Ishikawa (cell line): ENCODE measurements at regions not wholly inside any gene's neighbourhood (a gene's known extent, or its start where the extent isn't known, plus 50 kb on each side); places are given as distances from the start of the nearest gene placed in this dataset.

Experiments
- CEBPB ChIP-seq: IDR thresholded peaks from 2 replicates; pipeline ENCODE4 v1.6.1; 2012
- CREB1 ChIP-seq: IDR thresholded peaks from 2 replicates; pipeline ENCODE4 v1.6.1; 2012; ENCODE audit warnings: low read depth
- EGR1 ChIP-seq: IDR thresholded peaks from 2 replicates; pipeline ENCODE4 v1.6.1; 2012
- EP300 ChIP-seq: IDR thresholded peaks from 2 replicates; pipeline ENCODE4 v1.6.1; 2012; ENCODE audit warnings: borderline replicate concordance
- FOXM1 ChIP-seq: IDR thresholded peaks from 2 replicates; pipeline ENCODE4 v1.6.1; 2012; ENCODE audit warnings: low read depth, borderline replicate concordance
- MAX ChIP-seq: IDR thresholded peaks from 2 replicates; pipeline ENCODE4 v1.6.1; 2012
- NFIC ChIP-seq: IDR thresholded peaks from 2 replicates; pipeline ENCODE4 v1.6.1; 2012
- RAD21 ChIP-seq: IDR thresholded peaks from 2 replicates; pipeline ENCODE4 v1.6.1; 2012; ENCODE audit warnings: low read depth
- REST ChIP-seq: IDR thresholded peaks from 2 replicates; pipeline ENCODE4 v1.6.1; 2012; ENCODE audit warnings: low read depth, mild to moderate bottlenecking
- TAF1 ChIP-seq: IDR thresholded peaks from 2 replicates; pipeline ENCODE4 v1.6.1; 2012; ENCODE audit warnings: low read depth, mild to moderate bottlenecking
- TCF12 ChIP-seq: IDR thresholded peaks from 2 replicates; pipeline ENCODE4 v1.6.1; 2012; ENCODE audit warnings: low read depth
- TEAD4 ChIP-seq: IDR thresholded peaks from 2 replicates; pipeline ENCODE4 v1.6.1; 2012
- USF1 ChIP-seq: IDR thresholded peaks from 2 replicates; pipeline ENCODE4 v1.6.1; 2012
- YY1 ChIP-seq: IDR thresholded peaks from 2 replicates; pipeline ENCODE4 v1.6.1; 2012; ENCODE audit warnings: low read depth
- ZBTB7A ChIP-seq: IDR thresholded peaks from 2 replicates; pipeline ENCODE4 v1.6.1; 2012; ENCODE audit warnings: low read depth

- TF ChIP-seq TEAD4 (no peak), FOXM1 (no peak), NFIC (no peak), TAF1 (no peak), USF1 (no peak), CEBPB (no peak), ZBTB7A (no peak), EP300 (no peak), RAD21 (no peak), TCF12 (no peak), EGR1 (no peak), MAX (no peak), YY1 (no peak), CREB1 (no peak), REST (no peak)
Measured at GRCh38 chr1:206417774-206418614, 52.3 kb upstream of the IKBKE start.

- no peak for TF ChIP-seq EP300
- no peak for TF ChIP-seq CEBPB
- TF ChIP-seq YY1 = no peak
- TF ChIP-seq TCF12 = no peak
- TF ChIP-seq RAD21 = no peak
- TF ChIP-seq REST = no peak
- TF ChIP-seq TEAD4 = no peak
- TF ChIP-seq NFIC = no peak
- no peak for TF ChIP-seq USF1
- TF ChIP-seq MAX = no peak
- no peak for TF ChIP-seq ZBTB7A
- TF ChIP-seq TAF1 = no peak
- no peak for TF ChIP-seq FOXM1
- TF ChIP-seq CREB1 = no peak
- TF ChIP-seq EGR1 = no peak
Measured at GRCh38 chr1:206419250-206419649, 51.0 kb upstream of the IKBKE start.

GRCh38 chr1:206419783-206420182, 50.5 kb upstream of the IKBKE start:
- TF ChIP-seq RAD21 (no peak), TCF12 (no peak), TEAD4 (no peak), EP300 (no peak)

- no peak for TF ChIP-seq TAF1
- TF ChIP-seq MAX = no peak
- no peak for TF ChIP-seq YY1
- TF ChIP-seq FOXM1 = no peak
- TF ChIP-seq RAD21 = no peak
- no peak for TF ChIP-seq REST
- no peak for TF ChIP-seq TCF12
- no peak for TF ChIP-seq EGR1
- TF ChIP-seq CREB1 = no peak
- TF ChIP-seq EP300 = no peak
- TF ChIP-seq TEAD4 = no peak
Measured at GRCh38 chr1:206420471-206420870, 49.8 kb upstream of the IKBKE start.
